ENCODE measurements at regions not wholly inside any gene's neighbourhood (a gene's known extent, or its start where the extent isn't known, plus 50 kb on each side); places are given as distances from the start of the nearest gene placed in this dataset.

DNA sequence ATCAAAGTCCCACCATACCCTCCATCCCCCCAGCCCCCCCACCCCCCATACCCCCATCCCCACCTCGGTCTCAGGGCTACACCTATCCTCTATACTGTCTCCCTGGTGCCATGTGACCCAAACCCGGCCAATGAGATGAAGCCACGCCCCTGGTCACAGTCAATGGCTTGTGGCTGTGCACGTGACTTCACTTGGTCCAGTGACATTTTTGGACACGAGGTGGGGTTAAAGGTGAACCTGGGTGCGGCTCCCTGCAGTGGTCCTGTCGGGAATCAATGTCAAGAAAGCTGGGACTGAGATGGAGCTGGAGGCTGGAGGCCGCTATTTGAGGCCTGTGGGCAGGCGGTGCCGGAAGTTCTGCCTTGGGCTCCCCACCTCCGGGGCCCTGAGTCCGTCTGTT is 100.7 kb upstream of the MAP1LC3B2 start:
- TF ChIP-seq POLR2A (IDR thresholded peaks at IDR 0.05), result no peak
- TF ChIP-seq, protein P1, sequence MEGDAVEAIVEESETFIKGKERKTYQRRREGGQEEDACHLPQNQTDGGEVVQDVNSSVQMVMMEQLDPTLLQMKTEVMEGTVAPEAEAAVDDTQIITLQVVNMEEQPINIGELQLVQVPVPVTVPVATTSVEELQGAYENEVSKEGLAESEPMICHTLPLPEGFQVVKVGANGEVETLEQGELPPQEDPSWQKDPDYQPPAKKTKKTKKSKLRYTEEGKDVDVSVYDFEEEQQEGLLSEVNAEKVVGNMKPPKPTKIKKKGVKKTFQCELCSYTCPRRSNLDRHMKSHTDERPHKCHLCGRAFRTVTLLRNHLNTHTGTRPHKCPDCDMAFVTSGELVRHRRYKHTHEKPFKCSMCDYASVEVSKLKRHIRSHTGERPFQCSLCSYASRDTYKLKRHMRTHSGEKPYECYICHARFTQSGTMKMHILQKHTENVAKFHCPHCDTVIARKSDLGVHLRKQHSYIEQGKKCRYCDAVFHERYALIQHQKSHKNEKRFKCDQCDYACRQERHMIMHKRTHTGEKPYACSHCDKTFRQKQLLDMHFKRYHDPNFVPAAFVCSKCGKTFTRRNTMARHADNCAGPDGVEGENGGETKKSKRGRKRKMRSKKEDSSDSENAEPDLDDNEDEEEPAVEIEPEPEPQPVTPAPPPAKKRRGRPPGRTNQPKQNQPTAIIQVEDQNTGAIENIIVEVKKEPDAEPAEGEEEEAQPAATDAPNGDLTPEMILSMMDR (IDR thresholded peaks at IDR 0.05), result no peak

Data from adrenal gland (tissue), 5 donors.